Endometrial microvascular endothelial cells (primary cell): ENCODE measurements at regions not wholly inside any gene's neighbourhood (a gene's known extent, or its start where the extent isn't known, plus 50 kb on each side); places are given as distances from the start of the nearest gene placed in this dataset.

Experiments used
- in situ Hi-C: cut with HindIII; loops from 2 replicates; pipeline ENCODE4 v1.10.0; 2017; ENCODE audit warnings: low sequenced_read_pairs, low pct_unique_long_range_greater_than_20kb; ENCODE audit errors: inconsistent ontology term

- in situ Hi-C loops: no loop called here
Observed at GRCh38 chr18:10370716-10371115, 83.7 kb upstream of the APCDD1 start.

- in situ Hi-C loops: no loop called here
Observed at GRCh38 chr18:10371165-10371564, 83.3 kb upstream of the APCDD1 start.

- in situ Hi-C loops: no loop called here
Observed at GRCh38 chr18:10374195-10374594, 80.2 kb upstream of the APCDD1 start.

- in situ Hi-C loops: no loop called here
Observed at GRCh38 chr18:10374636-10375293, 79.7 kb upstream of the APCDD1 start.

GRCh38 chr18:10376731-10377130 is 77.7 kb upstream of the APCDD1 start:
- in situ Hi-C loops: no loop called here

GRCh38 chr18:10377956-10378355 is 76.5 kb upstream of the APCDD1 start:
- in situ Hi-C loops: no loop called here

- in situ Hi-C loops: no loop called here
Observed at GRCh38 chr18:10378688-10379420, 75.6 kb upstream of the APCDD1 start.

GRCh38 chr18:10379522-10379921 is 74.9 kb upstream of the APCDD1 start:
- in situ Hi-C loops: no loop called here

- in situ Hi-C loops: no loop called here
Observed at GRCh38 chr18:10381516-10381915, 72.9 kb upstream of the APCDD1 start.

- in situ Hi-C loops: no loop called here
Observed at GRCh38 chr18:10381951-10382350, 72.5 kb upstream of the APCDD1 start.

GRCh38 chr18:10386049-10386448 is 68.4 kb upstream of the APCDD1 start:
- in situ Hi-C loops: no loop called here

- in situ Hi-C loops: no loop called here
Observed at GRCh38 chr18:10386956-10387355, 67.5 kb upstream of the APCDD1 start.

GRCh38 chr18:10387399-10387798 is 67.0 kb upstream of the APCDD1 start:
- in situ Hi-C loops: no loop called here

GRCh38 chr18:10388373-10388772 is 66.1 kb upstream of the APCDD1 start:
- in situ Hi-C loops: no loop called here

- in situ Hi-C loops: no loop called here
Observed at GRCh38 chr18:10391506-10391905, 62.9 kb upstream of the APCDD1 start.

GRCh38 chr18:10397004-10397403 is 57.4 kb upstream of the APCDD1 start:
- in situ Hi-C loops: no loop called here

GRCh38 chr18:10398571-10398970 is 55.9 kb upstream of the APCDD1 start:
- in situ Hi-C loops: no loop called here

- in situ Hi-C loops: no loop called here
Observed at GRCh38 chr18:10399465-10399864, 55.0 kb upstream of the APCDD1 start.

- in situ Hi-C loops: no loop called here
Observed at GRCh38 chr18:10400534-10401307, 53.7 kb upstream of the APCDD1 start.

GRCh38 chr18:10401521-10401920 is 52.9 kb upstream of the APCDD1 start:
- in situ Hi-C loops: no loop called here
